ENCODE measurements at regions not wholly inside any gene's neighbourhood (a gene's known extent, or its start where the extent isn't known, plus 50 kb on each side); places are given as distances from the start of the nearest gene placed in this dataset.
A peak's percentile ranks its signal among the peaks of the same experiment; 100 is the strongest.
"Not testable (repeated sequence)": the region's sequence is repeated elsewhere in the genome, so short reads cannot be mapped to it uniquely, and the experiment has no call there.

DNA sequence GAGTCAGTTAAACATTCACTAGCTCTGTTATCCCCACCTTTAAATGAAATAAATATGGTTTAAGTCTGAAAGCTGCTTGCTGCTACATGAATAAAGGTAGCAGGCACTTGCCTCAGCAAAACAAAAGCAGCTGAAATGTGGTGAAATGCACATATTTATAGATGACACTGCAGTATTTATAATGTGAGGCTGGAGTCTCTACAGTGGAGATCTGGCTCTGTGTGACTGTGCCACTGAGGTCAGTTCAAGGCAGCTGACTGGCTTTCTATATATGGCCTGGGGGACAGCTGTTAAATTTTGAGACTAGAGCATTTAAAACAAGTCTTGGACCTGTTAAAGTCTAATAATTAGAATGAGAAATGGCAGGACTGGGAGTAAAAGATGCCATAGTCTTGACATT, 859.6 kb upstream of the SEMA6A start:
- peak in 1 of 3 donors; percentile 28 for DNase-seq

DNA sequence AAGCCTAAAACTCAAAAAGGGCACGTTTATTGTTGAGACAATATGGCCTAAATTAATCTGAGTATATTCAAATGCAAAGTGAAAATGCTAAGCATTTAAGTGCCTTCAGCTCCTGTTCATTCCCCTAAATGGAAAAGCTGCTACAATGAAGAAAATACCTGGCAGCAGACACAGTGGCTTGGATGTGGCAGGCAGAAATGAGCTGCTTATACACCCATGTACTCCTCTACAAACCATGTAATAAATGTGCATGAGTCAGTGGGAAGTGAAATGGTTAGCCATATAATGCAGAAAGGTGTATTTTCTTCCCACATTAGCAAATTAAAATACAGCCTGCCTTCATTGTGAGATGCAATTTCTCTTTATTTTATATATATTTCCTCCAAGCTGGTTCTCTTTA, 859.2 kb upstream of the SEMA6A start:
- DNase-seq, result peak in 1 of 3 donors; percentile 17

DNA sequence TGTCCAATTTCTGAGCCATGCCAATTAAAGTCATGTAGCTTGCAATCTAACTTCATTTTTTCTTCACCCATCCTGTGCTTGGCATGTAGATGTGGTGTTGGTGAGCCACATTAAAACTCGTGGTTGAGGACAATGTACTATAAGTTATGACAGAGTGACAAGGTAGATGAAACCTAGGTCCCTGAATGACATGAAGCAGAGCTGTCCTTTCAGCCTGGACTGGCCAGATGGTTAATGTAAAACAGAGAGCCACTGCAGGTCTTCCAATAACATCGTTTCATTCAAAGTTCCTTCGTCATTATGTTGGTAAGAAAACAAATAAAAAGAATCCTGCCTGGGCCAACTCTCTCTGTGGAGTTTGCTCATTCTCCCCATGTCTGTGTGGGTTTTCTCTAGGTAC, 856.5 kb upstream of the SEMA6A start:
- no peak for DNase-seq

DNA sequence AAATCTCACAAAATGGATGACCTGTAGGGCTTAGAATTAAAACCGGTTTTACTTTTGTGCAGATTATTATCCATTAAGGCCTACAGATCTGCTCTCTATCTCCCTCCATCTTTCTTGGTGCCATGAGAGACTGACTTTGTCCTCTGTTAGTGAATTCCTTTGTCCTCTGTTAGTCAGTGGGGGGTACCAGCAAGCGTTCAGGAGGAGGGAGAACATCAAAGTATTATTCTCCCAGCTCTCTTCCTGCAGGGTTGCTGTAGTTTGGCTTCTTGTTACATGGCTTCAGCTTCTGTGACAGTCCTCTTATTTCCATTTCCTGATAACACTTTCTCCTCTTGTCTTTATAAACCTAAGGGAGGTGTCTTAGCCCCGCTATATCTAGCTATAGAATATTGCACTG, 850.5 kb upstream of the SEMA6A start:
- DNase-seq, result no peak

DNA sequence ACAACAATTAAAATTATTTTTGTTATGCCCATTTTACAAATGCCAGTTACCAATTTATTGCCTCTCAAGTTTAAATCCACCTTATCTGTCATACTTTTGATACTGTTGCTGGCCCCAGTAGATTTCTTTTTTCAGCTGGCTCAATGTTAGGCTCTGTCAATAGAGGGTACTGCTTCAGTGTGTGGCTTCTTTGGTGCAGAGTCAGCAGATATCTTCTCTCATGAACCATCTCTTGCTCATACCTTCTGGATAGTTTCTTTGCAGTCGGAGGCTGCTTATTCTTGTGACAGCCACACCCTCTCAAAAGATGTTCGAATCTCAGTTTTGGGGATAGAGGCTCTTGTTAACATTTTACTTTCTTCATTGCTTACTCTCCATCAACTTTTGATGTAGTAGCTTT, 849.9 kb upstream of the SEMA6A start:
- no peak for DNase-seq

DNA sequence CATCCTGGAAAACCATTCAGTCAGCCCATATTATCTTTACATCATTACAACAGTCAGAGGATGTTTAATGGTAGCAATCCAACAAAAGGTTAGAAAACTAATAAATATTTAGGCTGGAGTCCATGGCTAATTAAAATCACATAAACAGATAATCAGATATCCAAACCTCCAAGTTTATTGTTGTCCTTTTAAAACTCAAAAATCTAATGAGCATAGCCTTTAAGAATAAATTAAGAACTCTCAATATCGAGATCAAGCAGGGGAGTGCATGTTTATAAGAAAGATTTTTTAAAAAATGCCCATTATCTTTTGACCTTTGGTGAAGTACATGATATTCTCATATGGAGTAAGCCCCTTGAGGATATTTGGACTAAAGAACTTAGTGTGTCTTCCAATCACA, 842.9 kb upstream of the SEMA6A start:
- DNase-seq, result no peak

DNA sequence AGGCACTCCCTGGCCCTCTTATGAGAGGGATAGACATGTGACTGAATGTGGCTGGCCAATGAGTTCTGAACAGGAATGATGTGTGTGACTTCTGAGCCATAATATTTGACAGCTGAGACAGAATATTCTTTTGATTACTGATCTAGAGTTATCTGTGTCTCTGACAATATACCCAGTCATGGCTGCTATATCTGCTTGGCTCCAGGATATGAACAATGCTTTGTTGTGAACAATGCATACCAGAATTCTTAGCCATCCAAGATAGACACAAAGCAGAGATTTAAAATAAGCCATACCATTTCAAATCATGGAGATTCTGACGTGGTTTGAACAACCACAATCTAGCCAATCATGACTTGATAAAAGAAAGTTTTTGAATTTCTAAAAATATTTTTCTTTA, 840.3 kb upstream of the SEMA6A start:
- DNase-seq, result no peak

DNA sequence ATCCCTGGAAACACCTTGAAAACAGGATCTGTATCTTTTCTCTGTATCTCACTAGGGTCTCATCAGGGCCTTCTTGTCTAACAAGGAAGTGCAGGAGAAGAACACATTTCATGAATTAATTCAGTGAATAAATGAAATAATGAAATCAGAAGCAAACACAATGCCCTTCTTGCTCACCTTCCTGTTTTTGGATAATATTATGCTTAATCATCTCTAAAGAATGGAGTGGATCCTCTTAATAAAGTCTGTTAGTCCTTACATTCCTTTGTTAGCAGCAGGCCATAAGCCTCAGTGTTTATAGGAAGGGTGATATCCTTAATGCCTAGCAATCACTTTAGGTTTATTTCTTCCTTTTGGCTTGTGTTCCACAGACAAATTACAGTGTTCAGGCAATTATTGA, 837.1 kb upstream of the SEMA6A start:
- no peak for DNase-seq

DNA sequence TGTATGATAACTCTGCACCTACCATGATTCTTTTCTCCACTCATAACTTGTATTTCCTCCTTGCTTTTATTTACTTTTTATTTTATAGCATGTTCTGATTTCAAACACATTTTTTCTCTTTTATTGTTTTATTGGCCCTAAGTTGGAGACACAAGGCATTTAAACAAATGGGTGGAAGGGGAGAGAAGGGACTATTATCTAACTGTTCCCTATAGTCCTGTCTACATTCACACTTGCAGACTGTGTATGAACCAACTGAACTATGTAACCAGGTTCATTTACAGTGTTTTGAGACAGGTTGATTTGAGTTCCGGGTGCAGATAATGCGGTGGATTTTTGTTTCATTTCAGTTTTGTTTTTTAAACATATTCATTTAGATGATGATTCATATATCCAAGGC, 830.6 kb upstream of the SEMA6A start:
- DNase-seq, result no peak

DNA sequence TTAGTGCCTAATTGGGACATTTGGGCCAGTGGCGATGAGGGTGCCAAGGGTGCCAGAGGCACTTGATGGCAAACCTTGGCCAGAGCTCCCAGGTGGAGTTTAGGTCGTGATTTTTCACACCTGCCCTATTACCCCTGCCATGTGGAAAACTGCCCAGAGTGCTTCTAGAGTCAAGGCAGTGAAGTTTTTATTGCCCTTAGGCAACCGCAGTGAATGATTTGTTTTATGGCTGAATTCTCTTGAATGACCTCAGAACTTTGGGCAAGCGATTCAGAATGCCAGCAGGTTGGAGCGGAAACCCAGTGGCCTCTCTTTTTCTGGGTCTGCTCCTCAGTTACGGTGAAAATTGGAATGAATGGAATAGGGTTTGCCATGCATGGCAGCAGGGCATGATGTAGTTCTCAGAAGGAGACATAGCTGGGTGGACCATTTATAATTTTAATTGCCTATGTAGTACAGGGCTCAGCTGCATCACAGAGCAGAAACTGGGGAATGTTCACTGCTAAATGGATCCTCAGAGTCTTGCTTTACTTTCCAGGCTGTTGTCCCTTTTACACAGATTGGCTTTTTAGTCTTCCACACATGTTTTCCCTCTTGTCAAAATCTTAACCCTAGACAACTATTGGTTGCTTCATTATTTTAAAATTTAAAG, 820.0 kb upstream of the SEMA6A start:
- DNase-seq, result no peak

DNA sequence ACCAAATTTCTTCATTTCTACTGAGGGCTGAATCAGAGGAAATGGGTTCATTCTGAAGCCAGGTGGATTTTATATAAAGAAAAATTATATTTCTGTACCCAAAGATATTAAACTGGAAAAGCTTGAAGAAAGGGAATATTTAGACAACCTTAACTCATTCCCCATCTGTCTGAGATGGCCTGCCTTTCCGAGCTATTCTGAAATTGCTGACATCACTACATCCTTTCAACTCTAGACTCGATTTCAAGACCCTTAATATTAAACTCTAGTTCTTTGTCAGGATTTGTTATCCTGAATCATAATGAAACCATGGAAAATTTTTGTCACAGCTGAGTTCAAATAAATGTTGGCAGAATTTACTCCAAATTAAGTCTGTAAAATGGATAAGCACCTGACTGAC, 818.5 kb upstream of the SEMA6A start:
- DNase-seq, result peak in 1 of 3 donors; percentile 8

DNA sequence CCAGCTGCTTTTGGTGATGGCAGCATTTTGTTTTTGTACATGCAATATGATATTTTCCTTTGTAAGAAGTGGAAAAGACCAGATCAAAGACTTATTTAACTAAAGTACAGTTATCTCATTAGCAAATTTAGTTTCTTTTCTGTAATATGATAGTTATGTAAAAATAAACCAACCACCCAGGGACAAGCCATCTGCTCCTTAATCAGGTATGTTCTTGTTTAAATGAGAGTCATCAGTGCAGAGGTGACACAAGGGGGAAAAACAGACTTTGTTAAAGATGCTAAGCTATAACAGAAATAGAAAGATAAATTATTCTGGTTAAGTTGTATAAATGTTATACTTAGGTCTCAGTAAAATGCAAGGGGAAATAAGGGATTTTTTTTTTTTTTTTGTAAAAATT, 805.7 kb upstream of the SEMA6A start:
- DNase-seq, result no peak

DNA sequence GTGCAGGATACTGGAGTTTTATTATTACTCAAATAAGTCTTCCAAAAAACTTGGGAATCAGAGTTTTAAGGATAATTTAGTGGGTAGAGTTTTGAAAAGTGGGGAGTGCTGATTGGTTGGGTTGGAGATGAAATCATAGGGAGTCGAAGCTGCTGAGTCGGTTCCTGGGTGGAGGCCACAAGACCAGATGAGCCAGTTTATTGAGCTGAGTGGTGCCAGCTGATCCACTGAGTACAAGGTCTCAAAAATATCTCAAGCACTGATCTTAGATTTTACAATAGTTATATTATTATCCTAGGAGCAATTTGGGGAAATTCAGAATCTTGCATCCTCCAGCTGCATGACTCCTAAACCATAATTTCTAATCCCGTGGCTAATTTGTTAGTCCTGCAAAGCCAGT, 804.9 kb upstream of the SEMA6A start:
- no peak for DNase-seq

DNA sequence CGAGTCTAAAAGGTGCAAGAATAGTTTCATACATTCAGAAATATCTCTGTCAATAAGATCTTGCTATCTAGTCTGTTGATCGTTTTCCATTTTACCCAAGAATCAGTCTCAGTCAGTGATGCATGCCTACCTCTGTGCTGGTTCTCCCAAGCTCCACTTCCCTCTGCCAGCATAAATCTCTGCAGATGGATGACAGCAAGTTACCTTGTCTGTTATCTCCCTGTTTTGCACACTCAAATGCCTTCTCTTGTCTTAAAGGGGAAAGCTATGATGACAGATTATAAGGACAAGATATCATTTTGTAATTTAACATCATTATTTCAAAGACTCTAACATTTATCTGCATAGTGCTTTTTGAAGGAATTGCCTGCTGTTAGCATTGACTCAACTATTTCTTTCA, 802.1 kb upstream of the SEMA6A start:
- DNase-seq, result no peak

DNA sequence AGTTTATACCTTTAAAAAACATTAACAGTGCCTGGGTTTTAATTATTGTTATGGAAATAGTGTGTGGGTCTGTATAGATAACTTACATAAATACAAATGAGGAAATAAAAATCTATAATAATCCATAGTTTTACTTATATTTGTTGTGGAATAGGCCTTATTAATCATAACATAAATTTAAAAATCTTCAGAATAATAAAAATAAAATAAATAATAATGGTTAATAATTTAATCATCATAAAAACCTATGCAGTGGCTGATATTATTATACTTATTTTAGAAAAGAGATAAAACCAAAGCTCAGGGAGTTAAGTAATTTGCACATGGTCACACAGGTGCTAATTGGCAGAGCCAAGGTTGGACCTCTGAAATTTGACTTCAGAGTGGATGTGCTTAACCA, 785.3 kb upstream of the SEMA6A start:
- no peak for DNase-seq

DNA sequence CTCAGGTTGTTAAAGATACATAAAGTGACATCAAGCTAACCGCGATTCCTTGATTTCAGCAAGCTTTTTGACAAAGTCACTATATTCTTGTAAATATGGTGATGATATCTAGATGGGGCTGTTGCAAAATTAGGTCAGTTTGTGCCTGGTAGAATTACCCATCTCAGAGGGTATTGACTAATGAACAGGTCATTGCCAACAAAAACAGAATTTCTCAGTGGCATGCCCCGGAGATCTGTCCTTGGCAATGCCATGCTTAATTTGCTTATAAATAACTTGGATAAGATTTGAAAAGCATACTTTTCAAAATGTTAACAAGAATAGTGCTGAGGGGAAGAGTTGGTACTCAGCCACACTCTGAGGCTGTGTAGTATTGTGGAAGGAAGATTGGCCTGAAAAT, 783.3 kb upstream of the SEMA6A start:
- no peak for DNase-seq

DNA sequence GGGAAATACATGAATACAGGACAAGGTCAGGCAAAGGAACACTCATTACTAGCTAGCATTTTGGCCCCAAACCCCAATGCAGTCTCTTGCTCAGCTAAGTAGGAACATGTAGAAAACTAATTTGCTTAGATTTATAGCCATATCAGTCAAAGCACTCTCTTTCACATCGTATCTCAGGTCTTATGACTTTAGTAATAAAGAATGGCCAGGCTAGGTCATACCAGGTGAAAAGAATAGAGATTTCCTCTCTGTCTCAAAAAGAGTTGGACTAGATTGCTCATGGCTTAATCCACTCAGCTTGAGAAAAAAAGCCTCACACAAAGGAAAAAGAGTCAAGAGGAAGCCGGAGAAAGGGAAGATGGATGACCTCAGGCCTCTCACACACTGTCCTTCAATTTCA, 772.7 kb upstream of the SEMA6A start:
- DNase-seq, result no peak

DNA sequence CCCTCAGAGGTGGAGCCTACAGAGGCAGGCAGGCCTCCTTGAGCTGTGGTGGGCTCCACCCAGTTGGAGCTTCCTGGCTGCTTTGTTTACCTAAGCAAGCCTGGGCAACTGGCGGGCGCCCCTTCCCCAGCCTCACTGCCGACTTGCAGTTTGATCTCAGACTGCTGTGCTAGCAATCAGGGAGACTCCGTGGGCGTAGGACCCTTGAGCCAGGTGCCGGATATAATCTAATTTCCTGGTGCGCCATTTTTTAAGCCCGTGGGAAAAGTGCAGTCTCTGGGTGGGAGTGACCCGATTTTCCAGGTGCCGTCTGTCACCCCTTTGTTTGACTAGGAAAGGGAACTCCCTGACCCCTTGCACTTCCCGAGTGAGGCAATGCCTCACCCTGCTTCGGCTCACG, 769.1 kb upstream of the SEMA6A start:
- not testable (repeated sequence) for DNase-seq

DNA sequence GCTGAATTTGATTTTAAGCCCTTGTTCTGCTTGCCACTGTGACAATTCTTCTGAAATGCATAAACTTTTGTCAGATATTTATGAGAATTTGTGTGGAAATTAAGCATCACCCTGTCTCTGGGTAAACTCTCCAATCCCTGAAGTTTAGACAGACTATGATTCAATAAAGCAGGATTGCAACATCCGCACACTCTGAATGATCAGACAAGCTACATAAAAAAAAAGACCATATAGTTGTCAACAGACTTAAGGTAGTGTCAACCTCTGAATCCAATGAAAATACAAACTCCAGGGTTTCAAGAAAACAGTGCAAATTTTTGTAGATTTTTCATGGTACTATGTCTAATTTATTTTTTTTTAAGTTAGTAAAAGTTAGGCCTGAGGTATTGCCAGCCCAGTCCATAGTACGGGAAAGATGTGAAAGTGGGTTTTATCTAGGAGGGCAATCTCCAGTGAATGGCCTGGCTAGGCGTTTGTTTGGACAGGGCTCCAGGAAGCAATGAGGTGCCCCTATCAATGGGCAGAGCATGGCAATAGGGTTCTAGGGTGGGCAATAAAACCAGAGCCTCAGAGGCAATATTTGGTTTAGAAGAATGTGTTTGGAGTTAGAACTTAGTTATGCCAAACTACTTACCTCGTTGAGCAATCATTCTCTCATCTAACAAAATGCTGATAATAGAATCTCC, 762.6 kb upstream of the SEMA6A start:
- DNase-seq, result no peak

DNA sequence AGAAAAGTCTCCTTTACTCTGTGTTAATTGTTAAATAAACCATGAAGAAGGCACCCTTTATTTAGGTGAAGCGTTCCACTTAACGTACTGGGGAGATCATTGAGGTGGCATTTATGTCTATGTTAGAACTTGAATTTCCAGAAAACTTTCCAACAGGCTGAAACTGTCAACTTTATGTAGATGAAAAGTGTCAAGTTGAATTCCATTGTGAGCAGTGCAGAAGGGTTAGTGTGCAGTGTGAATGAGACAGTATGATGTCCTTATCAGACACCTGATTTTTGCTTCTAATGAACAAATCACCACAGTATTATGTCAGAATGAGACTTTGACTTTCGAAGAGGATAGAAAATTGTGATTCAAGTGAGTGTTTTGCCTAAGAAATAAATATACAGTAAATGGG, 761.6 kb upstream of the SEMA6A start:
- no peak for DNase-seq

DNA sequence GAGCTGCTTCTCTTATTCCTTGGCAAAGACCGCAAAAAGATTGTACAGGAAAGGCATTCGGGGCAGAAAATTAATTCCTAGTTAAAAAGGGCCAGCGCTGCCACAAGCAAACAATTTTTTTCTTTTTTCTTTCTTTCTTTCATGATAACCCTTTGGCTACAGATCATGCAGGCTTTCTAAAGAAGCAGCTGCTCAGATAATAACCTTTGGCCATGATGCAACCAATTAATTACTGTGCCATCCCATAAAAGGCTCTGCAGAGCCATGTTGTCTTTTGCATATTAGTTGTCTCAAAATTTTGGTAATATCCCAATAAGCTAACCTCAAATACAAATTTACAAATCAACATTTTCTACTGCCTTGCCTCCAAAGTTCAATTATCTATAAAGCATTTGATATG, 758.4 kb upstream of the SEMA6A start:
- DNase-seq, result no peak

DNA sequence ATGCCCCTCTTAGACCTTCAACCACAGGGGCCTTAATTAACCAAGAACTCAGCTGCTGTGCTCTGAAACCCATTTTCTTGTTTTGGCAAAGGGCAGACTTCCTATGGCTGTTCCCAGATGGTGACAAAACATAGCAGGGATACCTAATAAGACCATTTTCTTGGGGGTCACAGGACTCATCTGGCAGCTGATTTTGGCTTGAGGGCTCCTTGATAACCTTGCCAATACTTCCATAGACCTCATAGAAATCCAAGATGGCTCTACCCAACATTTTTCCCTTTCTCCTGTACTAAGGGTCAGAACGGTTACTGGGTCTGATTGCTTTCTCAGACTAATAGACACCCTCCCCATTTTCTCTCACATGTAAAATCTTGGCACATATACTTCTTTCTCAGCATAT, 757.7 kb upstream of the SEMA6A start:
- DNase-seq, result no peak

DNA sequence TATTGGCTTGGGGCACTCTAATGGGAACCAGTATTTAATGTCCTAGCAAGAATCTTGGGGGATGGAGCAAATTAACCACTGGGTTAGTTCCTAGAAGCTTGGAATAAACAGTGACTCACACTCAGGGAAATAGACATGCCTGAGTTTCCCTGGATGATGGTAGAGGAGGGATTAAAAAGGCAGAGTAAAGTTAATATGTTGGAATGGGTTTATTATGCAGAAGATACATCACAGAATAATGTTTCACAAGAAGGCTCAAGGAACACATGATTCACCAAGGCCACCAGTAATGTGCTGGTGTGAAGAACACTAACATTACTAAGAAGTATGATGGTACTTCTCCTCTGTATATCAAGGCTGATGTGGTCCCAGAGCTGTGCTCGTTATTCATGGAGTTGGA, 752.9 kb upstream of the SEMA6A start:
- DNase-seq, result no peak

DNA sequence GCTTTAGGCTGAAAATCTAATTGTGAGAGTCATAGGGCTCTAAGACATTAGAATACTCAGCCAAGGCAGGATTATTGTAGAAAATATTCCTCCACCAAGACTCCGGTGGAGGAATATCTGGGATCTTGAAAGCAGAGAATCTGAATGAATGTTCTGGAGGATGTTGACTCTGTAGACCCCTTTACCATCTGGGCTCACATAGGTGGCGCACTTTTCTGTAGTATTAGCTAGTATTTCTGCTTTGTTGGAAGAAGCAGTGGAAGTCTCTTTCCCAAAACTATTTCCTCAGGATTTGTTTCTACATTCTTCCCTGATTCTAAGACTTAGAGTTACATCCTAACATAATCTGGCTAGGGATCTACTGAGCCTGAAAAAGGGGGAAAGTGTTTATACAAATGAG, 752.4 kb upstream of the SEMA6A start:
- DNase-seq, result no peak
